MCF 10A (cell line): ENCODE measurements at regions not wholly inside any gene's neighbourhood (a gene's known extent, or its start where the extent isn't known, plus 50 kb on each side); places are given as distances from the start of the nearest gene placed in this dataset.
"Not testable (repeated sequence)": the region's sequence is repeated elsewhere in the genome, so short reads cannot be mapped to it uniquely, and the experiment has no call there.

Experiments
- BruUV-seq: library from RNA; stranded (reverse); fragments of 400-500 nt; replicated peaks from 2 replicates; lab custom pipeline; 2021; lab: Mats Ljungman, UMichigan
- CTCF ChIA-PET: fragments of 300-600 bp; sonication (Branson Sonifier 250); formaldehyde crosslinking; extraction: SDS; loops from one replicate; lab custom pipeline; 2021; ENCODE audit warnings: antibody characterized with exemption, inconsistent platforms; lab: Yijun Ruan, JAX
- POLR2A ChIA-PET: fragments of 300-600, 350-650 bp; sonication (Branson Sonifier 250); formaldehyde crosslinking; extraction: SDS; loops from one replicate; lab custom pipeline; 2020; ENCODE audit warnings: antibody characterized with exemption, inconsistent platforms; lab: Yijun Ruan, JAX
- DNase-seq: peaks from one replicate; pipeline ENCODE4 v3.0.0-alpha.2; 2018; ENCODE audit not compliant: unreplicated experiment
- H3K27ac Mint-ChIP-seq: one replicate; pipeline ENCODE4 v1.8.0; 2022; ENCODE audit warnings: mild to moderate bottlenecking, low read depth, mixed read lengths; ENCODE audit not compliant: unreplicated experiment
- H3K27me3 Mint-ChIP-seq: one replicate; pipeline ENCODE4 v1.8.0; 2022; ENCODE audit warnings: mixed read lengths; ENCODE audit not compliant: insufficient read depth, unreplicated experiment
- H3K36me3 Mint-ChIP-seq: one replicate; pipeline ENCODE4 v1.8.0; 2022; ENCODE audit warnings: mild to moderate bottlenecking, moderate library complexity, mixed read lengths; ENCODE audit not compliant: insufficient read depth, unreplicated experiment
- H3K4me1 Mint-ChIP-seq: one replicate; pipeline ENCODE4 v1.8.0; 2022; ENCODE audit warnings: mixed read lengths; ENCODE audit not compliant: insufficient read depth, unreplicated experiment
- H3K4me3 Mint-ChIP-seq: one replicate; pipeline ENCODE4 v1.8.0; 2022; ENCODE audit warnings: mild to moderate bottlenecking, moderate library complexity, mixed read lengths; ENCODE audit not compliant: unreplicated experiment
- H3K9me3 Mint-ChIP-seq: one replicate; pipeline ENCODE4 v1.8.0; 2022; ENCODE audit warnings: mixed read lengths; ENCODE audit not compliant: unreplicated experiment
- intact Hi-C: fragments of 100-400 bp; cut with micrococcal nuclease; formaldehyde crosslinking; loops from 2 replicates; pipeline ENCODE4 v1.14.1; 2022
- TF ChIP-seq, protein P1 (sequence below): fragments of 200-600 bp; IDR thresholded peaks from one replicate; pipeline ENCODE4 v1.8.0; 2022; ENCODE audit warnings: antibody characterized with exemption, mild to moderate bottlenecking; ENCODE audit not compliant: unreplicated experiment

DNA sequence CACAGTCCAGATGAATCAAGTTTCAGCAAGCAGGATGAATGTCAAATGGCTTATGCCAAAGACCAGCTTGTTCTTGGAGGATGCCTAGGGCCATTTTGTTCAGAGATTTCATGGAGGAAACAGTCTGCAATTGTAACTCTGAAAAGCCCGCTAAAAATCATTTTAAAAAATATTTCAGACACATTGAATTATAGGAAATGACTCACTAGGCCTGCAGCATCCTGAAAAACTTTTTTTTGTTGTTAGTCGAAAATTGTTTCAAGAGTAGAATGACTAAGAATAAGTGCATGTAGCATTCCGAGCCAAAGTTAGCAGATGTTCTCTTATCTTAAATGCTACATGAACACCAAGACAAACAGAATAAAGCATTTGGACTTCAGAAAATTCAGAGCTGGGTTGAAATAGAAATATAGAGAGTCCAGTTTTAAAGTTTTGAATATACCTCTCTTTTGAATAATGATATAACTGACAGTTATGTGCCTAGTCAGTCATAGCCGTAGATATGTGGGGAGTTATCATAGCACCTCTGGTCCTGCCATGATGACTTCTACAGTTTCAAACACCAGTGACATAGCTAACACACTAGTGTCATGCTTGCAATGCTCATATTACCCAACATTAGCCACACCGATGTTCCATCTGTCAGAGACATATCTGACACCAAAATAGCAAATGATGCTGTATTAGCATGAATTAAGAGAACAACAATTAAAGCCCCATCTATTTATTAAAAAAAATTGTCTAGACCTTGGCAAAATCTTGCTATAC lies 1462.8 kb upstream of the GBE1 start:
- no peaks in the 10 kb centered on the region for H3K4me1 Mint-ChIP-seq

DNA sequence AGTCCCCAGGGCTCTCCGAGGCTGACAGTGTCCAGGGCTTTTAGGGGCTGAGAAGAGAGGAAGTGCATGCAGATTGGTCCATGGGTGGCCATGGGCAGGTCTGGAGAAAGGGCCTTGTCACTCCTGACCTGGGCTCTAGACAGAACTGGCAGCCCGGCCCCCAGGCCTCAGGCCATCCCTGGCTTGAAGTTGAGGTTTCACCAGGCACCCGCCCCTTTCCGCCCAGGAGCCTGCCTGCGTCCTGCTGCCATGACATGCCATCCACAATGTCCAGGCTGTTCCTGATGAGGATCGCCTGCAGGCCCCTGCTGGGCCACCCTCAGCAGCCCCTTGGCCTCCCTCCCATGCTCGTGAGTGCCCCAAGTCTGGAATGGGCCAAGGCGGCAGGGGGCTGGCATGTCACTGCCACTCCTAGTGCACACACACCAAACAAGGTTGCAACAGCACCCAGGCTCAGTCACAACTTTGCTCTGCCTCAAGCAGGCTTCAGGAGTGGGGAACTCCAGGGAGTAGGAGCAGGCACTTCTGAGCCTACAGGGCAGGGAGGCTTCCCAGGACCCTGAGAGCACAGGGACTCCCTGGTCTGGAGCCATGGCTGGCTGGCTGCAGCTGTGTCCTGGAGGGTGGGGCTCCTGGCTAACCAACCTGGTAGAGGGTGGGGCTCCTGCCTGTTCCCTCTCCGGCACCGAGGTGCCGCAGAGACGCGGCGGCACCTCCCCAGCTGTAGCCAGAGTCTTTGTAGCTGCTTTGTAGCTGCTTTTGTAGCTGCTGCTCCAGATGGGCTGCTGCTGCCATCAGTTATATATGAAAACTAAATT lies 1457.1 kb upstream of the GBE1 start:
- TF ChIP-seq, protein P1, sequence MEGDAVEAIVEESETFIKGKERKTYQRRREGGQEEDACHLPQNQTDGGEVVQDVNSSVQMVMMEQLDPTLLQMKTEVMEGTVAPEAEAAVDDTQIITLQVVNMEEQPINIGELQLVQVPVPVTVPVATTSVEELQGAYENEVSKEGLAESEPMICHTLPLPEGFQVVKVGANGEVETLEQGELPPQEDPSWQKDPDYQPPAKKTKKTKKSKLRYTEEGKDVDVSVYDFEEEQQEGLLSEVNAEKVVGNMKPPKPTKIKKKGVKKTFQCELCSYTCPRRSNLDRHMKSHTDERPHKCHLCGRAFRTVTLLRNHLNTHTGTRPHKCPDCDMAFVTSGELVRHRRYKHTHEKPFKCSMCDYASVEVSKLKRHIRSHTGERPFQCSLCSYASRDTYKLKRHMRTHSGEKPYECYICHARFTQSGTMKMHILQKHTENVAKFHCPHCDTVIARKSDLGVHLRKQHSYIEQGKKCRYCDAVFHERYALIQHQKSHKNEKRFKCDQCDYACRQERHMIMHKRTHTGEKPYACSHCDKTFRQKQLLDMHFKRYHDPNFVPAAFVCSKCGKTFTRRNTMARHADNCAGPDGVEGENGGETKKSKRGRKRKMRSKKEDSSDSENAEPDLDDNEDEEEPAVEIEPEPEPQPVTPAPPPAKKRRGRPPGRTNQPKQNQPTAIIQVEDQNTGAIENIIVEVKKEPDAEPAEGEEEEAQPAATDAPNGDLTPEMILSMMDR, result no peak
- Mint-ChIP-seq H3K27me3 (no peaks in the 10 kb centered on the region), H3K36me3 (no peaks in the 10 kb centered on the region), H3K27ac (no peak overlapping the region), H3K4me3 (no peak overlapping the region), H3K9me3 (no peaks in the 10 kb centered on the region), H3K4me1 (no peaks in the 10 kb centered on the region)
- intact Hi-C loops, result no loop called here
- no TSS peak for BruUV-seq
- CTCF ChIA-PET, result no interaction called here
- DNase-seq, result no peak
- POLR2A ChIA-PET, result no interaction called here

More for the DNA sequence above, 1462.8 kb upstream of the GBE1 start:
- no peaks in the 10 kb centered on the region for H3K9me3 Mint-ChIP-seq
- no peak overlapping the region for H3K27ac Mint-ChIP-seq
- H3K27me3 Mint-ChIP-seq, result no peaks in the 10 kb centered on the region
- no TSS peak for BruUV-seq
- CTCF ChIA-PET, result interaction anchor here (0.6 kb wide), 1 partner anchor 298 kb away, joined by 3 read pairs; no protein-coding TSS in a partner anchor
- TF ChIP-seq, protein P1, result no peak
- DNase-seq, result peak; percentile 32
- peaks cover 7% of the 10 kb centered on the region for H3K36me3 Mint-ChIP-seq
- POLR2A ChIA-PET, result no interaction called here
- H3K4me3 Mint-ChIP-seq, result no peak overlapping the region
- intact Hi-C loops, result no loop called here

DNA sequence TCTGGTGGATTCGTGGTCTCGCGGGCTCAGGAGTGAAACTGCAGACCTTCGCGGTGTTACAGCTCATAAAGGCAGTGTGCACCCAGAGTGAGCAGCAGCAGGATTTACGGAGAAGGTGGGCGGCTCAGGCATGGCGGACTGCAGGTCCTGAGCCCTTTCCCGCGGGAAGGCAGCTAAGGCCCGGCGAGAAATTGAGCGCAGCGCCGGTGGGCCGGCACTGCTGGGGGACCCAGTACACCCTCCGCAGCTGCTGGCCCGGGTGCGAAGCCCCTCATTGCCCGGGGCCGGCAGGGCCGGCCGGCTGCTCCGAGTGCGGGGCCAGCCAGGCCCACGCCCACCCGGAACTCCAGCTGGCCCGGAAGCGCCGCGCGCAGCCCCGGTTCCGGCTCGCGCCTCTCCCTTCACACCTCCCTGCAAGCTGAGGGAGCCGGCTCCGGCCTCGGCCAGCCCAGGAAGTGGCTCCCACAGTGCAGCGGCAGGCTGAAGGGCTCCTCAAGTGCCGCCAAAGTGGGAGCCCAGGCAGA lies 1456.2 kb upstream of the GBE1 start:
- H3K36me3 Mint-ChIP-seq, intact Hi-C loops, BruUV-seq, DNase-seq, H3K4me3 Mint-ChIP-seq, POLR2A ChIA-PET, H3K27ac Mint-ChIP-seq, H3K4me1 Mint-ChIP-seq, H3K9me3 Mint-ChIP-seq, H3K27me3 Mint-ChIP-seq: not testable (repeated sequence)
- CTCF ChIA-PET, result interaction anchor here (0.6 kb wide), 1 partner anchor 100 kb away, joined by 3 read pairs; no protein-coding TSS in a partner anchor

DNA sequence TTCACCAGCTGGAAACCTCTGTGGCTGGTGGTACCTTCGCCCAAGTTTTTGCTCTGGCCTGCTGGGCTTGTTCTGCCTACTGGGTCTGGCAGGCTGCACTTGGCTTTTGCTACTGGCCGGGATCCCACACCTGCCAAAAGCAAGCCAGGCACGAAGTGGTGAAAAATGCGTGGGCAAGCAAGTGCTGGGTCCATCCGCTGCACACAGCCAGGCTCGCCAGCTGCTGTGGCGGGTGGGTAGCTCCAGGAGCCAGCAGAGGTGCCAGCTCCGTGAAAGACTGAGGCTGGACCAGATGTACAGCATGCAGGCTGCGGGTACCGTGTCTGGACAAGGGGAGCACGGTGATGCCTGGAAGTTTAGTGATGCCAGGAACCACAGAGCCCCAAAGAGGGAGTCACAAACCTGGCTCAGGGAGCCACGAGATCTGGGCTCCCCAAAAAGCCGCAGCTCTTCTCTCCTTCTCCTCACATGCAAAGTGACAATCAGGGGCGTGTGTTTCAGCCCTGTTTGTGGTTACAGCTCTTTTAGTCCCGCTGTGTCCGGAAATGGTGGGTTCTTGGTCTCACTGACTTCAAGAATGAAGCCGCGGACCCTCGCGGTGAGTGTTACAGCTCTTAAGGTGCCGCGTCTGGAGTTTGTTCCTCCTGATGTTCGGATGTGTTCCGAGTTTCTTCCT lies 1455.6 kb upstream of the GBE1 start:
- CTCF ChIA-PET, result interaction anchor here (0.6 kb wide), 1 partner anchor 100 kb away, joined by 3 read pairs; no protein-coding TSS in a partner anchor
- no peaks in the 10 kb centered on the region for H3K36me3 Mint-ChIP-seq
- intact Hi-C loops, result no loop called here
- no peaks in the 10 kb centered on the region for H3K27me3 Mint-ChIP-seq
- H3K27ac Mint-ChIP-seq, result no peak overlapping the region
- H3K4me3 Mint-ChIP-seq, result no peak overlapping the region
- H3K4me1 Mint-ChIP-seq, result no peaks in the 10 kb centered on the region
- POLR2A ChIA-PET, result no interaction called here
- no TSS peak for BruUV-seq
- TF ChIP-seq, protein P1, result no peak
- no peaks in the 10 kb centered on the region for H3K9me3 Mint-ChIP-seq
- no peak for DNase-seq
